ENCODE measurements at regions not wholly inside any gene's neighbourhood (a gene's known extent, or its start where the extent isn't known, plus 50 kb on each side); places are given as distances from the start of the nearest gene placed in this dataset.

DNA sequence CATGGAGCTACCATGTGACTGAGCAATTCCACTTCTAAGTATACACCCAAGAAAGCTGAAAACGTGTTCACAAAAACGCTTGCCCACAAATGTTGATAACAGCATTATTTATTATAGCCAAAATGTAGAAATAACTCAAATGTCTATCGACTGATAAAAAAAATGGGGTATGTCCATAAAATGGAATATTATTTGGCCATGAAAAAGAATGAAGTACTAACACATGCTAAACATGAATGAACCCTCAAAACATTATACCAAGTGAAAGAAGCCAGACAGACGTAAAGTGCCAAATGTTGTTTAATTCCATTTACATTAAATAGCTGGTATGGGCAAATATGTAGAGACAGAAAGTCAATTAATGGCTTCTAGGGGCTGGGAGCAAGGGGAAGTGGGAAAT, 184.9 kb upstream of the IRX2 start:
- Histone ChIP-seq H3K79me2 (ENCODE audit: insufficient read depth, low read length) (no peaks in the 10 kb centered on the region), H3K9me3 (ENCODE audit: insufficient read depth, low read length, severe bottlenecking) (peaks cover 2% of the 10 kb centered on the region), H3K36me3 (ENCODE audit: insufficient read depth, low read length) (no peaks in the 10 kb centered on the region), H3K4me1 (ENCODE audit: insufficient read depth, low read length) (peaks cover 27% of the 10 kb centered on the region), H3K27ac (ENCODE audit: low read length) (no peak overlapping the region), H2AFZ (ENCODE audit: low read depth, low read length) (no peak overlapping the region), H3K4me2 (ENCODE audit: insufficient read depth, low read length) (no peak overlapping the region), H3K4me3 (ENCODE audit: low read depth in 1 of 2, low read length in 2 of 2) (no peak overlapping the region), H3K27me3 (ENCODE audit: insufficient read depth, low read length, poor library complexity) (no peaks in the 10 kb centered on the region), H4K20me1 (ENCODE audit: insufficient read depth, low read length) (no peaks in the 10 kb centered on the region), H3K9ac (ENCODE audit: low read depth, low read length) (no peak overlapping the region)
- TF ChIP-seq, protein P1, sequence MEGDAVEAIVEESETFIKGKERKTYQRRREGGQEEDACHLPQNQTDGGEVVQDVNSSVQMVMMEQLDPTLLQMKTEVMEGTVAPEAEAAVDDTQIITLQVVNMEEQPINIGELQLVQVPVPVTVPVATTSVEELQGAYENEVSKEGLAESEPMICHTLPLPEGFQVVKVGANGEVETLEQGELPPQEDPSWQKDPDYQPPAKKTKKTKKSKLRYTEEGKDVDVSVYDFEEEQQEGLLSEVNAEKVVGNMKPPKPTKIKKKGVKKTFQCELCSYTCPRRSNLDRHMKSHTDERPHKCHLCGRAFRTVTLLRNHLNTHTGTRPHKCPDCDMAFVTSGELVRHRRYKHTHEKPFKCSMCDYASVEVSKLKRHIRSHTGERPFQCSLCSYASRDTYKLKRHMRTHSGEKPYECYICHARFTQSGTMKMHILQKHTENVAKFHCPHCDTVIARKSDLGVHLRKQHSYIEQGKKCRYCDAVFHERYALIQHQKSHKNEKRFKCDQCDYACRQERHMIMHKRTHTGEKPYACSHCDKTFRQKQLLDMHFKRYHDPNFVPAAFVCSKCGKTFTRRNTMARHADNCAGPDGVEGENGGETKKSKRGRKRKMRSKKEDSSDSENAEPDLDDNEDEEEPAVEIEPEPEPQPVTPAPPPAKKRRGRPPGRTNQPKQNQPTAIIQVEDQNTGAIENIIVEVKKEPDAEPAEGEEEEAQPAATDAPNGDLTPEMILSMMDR (IDR thresholded peaks at IDR 0.05; ENCODE audit: borderline replicate concordance, extremely low read depth, low read length, poor library complexity, severe bottlenecking), result no peak
- TF ChIP-seq EZH2 (IDR thresholded peaks at IDR 0.05; ENCODE audit: borderline replicate concordance, low read depth, low read length, severe bottlenecking), result no peak
- ATAC-seq (ENCODE audit: insufficient read depth, low read depth), result no peak
- no peak for DNase-seq

DNA sequence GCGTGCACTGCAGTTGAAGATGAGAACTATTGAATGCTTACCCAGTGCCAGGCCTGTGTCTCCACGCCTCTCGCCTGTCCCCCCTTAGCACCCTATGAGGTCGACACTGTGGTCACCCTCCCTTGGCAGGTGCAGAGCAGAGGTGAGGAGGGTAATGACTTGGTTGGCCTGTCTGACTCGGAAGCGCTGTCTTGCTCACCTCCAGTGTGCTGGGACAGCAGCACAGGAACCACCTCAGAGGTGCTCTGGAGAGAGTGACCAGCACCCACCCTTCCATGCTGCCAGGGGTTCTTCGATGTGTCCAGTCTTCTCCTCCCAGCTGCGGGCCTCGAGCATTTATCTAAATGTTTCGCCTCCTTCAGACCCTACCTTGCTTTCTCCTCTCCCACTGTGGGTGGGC, 178.3 kb upstream of the IRX2 start:
- H3K36me3 ChIP-seq (ENCODE audit: insufficient read depth, low read length), result no peaks in the 10 kb centered on the region
- H3K79me2 ChIP-seq (ENCODE audit: insufficient read depth, low read length), result no peaks in the 10 kb centered on the region
- DNase-seq (no peak), ATAC-seq (ENCODE audit: insufficient read depth, low read depth) (no peak)
- H3K9ac ChIP-seq (ENCODE audit: low read depth, low read length), result no peak overlapping the region
- H3K27ac ChIP-seq (ENCODE audit: low read length), result no peak overlapping the region
- TF ChIP-seq EZH2 (IDR thresholded peaks at IDR 0.05; ENCODE audit: borderline replicate concordance, low read depth, low read length, severe bottlenecking), result no peak
- TF ChIP-seq, protein P1 (IDR thresholded peaks at IDR 0.05; ENCODE audit: borderline replicate concordance, extremely low read depth, low read length, poor library complexity, severe bottlenecking), result no peak
- no peaks in the 10 kb centered on the region for H3K9me3 ChIP-seq (ENCODE audit: insufficient read depth, low read length, severe bottlenecking)
- no peak overlapping the region for H3K4me3 ChIP-seq (ENCODE audit: low read depth in 1 of 2, low read length in 2 of 2)
- H3K27me3 ChIP-seq (ENCODE audit: insufficient read depth, low read length, poor library complexity), result no peaks in the 10 kb centered on the region
- no peak overlapping the region for H3K4me2 ChIP-seq (ENCODE audit: insufficient read depth, low read length)
- peaks cover 11% of the 10 kb centered on the region for H3K4me1 ChIP-seq (ENCODE audit: insufficient read depth, low read length)
- no peak overlapping the region for H2AFZ ChIP-seq (ENCODE audit: low read depth, low read length)
- no peaks in the 10 kb centered on the region for H4K20me1 ChIP-seq (ENCODE audit: insufficient read depth, low read length)

DNA sequence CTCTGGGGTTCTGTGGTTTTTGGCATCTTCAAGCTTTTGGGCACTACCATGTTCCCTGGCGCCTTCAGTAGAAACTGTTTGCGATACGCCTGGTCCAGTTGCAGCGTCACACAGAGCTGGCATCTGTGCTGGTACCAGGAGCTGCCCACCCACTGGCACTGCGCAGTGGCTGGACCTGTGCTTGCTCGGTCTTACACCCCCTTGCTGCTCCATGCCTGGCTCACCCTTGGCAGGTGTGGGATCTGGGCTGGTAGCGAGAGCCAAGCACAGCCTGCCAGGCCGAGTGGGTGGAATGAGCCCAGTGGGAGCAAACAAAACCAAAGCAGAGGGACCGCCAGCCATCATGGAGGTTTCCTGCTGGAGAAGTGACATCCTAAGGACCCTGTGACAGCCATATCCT, 170.2 kb upstream of the IRX2 start:
- ATAC-seq (ENCODE audit: insufficient read depth, low read depth) (no peak), DNase-seq (no peak)
- Histone ChIP-seq H3K4me3 (ENCODE audit: low read depth in 1 of 2, low read length in 2 of 2) (no peak overlapping the region), H3K27ac (ENCODE audit: low read length) (no peak overlapping the region), H3K9me3 (ENCODE audit: insufficient read depth, low read length, severe bottlenecking) (peaks cover 36% of the 10 kb centered on the region), H3K9ac (ENCODE audit: low read depth, low read length) (no peak overlapping the region), H3K79me2 (ENCODE audit: insufficient read depth, low read length) (no peaks in the 10 kb centered on the region), H3K27me3 (ENCODE audit: insufficient read depth, low read length, poor library complexity) (no peaks in the 10 kb centered on the region), H2AFZ (ENCODE audit: low read depth, low read length) (no peak overlapping the region), H3K36me3 (ENCODE audit: insufficient read depth, low read length) (no peaks in the 10 kb centered on the region), H3K4me1 (ENCODE audit: insufficient read depth, low read length) (no peaks in the 10 kb centered on the region), H4K20me1 (ENCODE audit: insufficient read depth, low read length) (no peaks in the 10 kb centered on the region), H3K4me2 (ENCODE audit: insufficient read depth, low read length) (no peak overlapping the region)
- TF ChIP-seq, protein P1 (IDR thresholded peaks at IDR 0.05; ENCODE audit: borderline replicate concordance, extremely low read depth, low read length, poor library complexity, severe bottlenecking), result no peak
- TF ChIP-seq EZH2 (IDR thresholded peaks at IDR 0.05; ENCODE audit: borderline replicate concordance, low read depth, low read length, severe bottlenecking), result no peak

DNA sequence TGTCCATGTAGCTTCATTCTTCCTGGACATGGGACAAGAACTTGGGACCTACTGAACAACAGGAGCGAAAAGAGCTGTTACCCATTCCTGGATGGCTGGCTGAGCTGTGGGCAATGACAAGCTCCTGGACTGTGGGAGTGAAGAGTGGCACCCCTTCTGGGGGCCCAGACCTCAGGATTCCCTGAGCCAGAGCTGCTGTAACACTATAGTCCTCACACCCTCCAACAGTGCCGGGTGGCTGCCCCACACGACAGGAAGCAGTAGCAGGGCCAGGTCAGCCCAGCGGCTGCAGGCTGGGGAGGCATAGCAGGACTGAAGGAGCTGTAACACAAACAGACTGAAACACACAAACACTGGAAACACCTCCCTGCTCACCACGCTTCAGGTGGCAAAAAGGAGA, 169.7 kb upstream of the IRX2 start:
- Histone ChIP-seq H3K27me3 (ENCODE audit: insufficient read depth, low read length, poor library complexity) (no peaks in the 10 kb centered on the region), H3K27ac (ENCODE audit: low read length) (no peak overlapping the region), H3K79me2 (ENCODE audit: insufficient read depth, low read length) (no peaks in the 10 kb centered on the region), H3K4me1 (ENCODE audit: insufficient read depth, low read length) (no peaks in the 10 kb centered on the region), H3K36me3 (ENCODE audit: insufficient read depth, low read length) (no peaks in the 10 kb centered on the region), H3K4me2 (ENCODE audit: insufficient read depth, low read length) (no peak overlapping the region), H2AFZ (ENCODE audit: low read depth, low read length) (no peak overlapping the region), H3K9ac (ENCODE audit: low read depth, low read length) (no peak overlapping the region), H3K4me3 (ENCODE audit: low read depth in 1 of 2, low read length in 2 of 2) (no peak overlapping the region), H3K9me3 (ENCODE audit: insufficient read depth, low read length, severe bottlenecking) (peaks cover 36% of the 10 kb centered on the region), H4K20me1 (ENCODE audit: insufficient read depth, low read length) (no peaks in the 10 kb centered on the region)
- ATAC-seq (ENCODE audit: insufficient read depth, low read depth) (no peak), DNase-seq (no peak)
- TF ChIP-seq EZH2 (IDR thresholded peaks at IDR 0.05; ENCODE audit: borderline replicate concordance, low read depth, low read length, severe bottlenecking), result no peak
- TF ChIP-seq, protein P1 (IDR thresholded peaks at IDR 0.05; ENCODE audit: borderline replicate concordance, extremely low read depth, low read length, poor library complexity, severe bottlenecking), result no peak

Data from DND-41 (cell line).